ENCODE measurements at regions not wholly inside any gene's neighbourhood (a gene's known extent, or its start where the extent isn't known, plus 50 kb on each side); places are given as distances from the start of the nearest gene placed in this dataset.

DNA sequence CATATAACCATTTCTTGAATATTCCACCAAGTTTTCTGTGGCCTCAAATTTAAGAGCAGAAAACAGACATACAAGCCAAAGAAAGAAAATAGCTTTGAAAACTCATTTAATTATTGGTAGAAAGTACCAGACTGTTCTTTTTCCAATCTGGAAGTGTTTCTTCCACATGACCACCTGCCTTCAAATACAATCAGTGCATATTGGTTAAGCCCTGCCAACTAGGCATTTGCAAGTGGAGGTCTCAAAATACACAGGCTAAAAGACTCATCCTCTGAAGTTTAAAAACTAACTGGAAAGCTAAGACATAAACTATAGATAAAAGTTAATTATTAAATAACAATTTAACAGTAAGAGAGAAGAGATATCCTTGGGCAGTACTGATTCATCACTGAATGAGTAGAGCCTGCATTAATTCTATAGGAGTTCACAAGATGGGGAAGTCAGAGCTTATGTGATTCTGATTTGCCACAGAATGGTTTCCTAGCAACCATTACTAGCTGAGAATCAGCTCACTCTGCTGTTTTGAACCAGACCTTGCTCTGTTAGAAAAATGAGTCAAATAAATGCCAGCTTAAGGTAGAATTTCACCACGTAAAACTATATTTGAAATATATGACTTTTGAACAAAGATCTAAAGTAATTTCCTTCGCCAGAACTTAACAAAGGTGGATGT, 433.8 kb downstream of the FUT8 start:
- TF ChIP-seq POLR2A (IDR thresholded peaks at IDR 0.05) = no peak
- TF ChIP-seq, protein P1, sequence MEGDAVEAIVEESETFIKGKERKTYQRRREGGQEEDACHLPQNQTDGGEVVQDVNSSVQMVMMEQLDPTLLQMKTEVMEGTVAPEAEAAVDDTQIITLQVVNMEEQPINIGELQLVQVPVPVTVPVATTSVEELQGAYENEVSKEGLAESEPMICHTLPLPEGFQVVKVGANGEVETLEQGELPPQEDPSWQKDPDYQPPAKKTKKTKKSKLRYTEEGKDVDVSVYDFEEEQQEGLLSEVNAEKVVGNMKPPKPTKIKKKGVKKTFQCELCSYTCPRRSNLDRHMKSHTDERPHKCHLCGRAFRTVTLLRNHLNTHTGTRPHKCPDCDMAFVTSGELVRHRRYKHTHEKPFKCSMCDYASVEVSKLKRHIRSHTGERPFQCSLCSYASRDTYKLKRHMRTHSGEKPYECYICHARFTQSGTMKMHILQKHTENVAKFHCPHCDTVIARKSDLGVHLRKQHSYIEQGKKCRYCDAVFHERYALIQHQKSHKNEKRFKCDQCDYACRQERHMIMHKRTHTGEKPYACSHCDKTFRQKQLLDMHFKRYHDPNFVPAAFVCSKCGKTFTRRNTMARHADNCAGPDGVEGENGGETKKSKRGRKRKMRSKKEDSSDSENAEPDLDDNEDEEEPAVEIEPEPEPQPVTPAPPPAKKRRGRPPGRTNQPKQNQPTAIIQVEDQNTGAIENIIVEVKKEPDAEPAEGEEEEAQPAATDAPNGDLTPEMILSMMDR (IDR thresholded peaks at IDR 0.05) = no peak
